Globus pallidus (tissue), 1 donor: ENCODE measurements at regions not wholly inside any gene's neighbourhood (a gene's known extent, or its start where the extent isn't known, plus 50 kb on each side); places are given as distances from the start of the nearest gene placed in this dataset.
"Not testable (repeated sequence)": the region's sequence is repeated elsewhere in the genome, so short reads cannot be mapped to it uniquely, and the experiment has no call there.

ENCODE experiments used
- DNase-seq: peaks from one replicate; pipeline ENCODE4 v3.0.0-alpha.2; 2015; ENCODE audit warnings: low spot score

GRCh38 chr3:118761291-118761606, 273.4 kb downstream of the IGSF11 start:
- DNase-seq, result no peak

- DNase-seq, result no peak
Measured at GRCh38 chr3:118765636-118766305, 268.9 kb downstream of the IGSF11 start.

GRCh38 chr3:118766306-118766669, 268.4 kb downstream of the IGSF11 start:
- DNase-seq, result no peak

- no peak for DNase-seq
Measured at GRCh38 chr3:118772036-118772435, 262.6 kb downstream of the IGSF11 start.

GRCh38 chr3:118772547-118773011, 262.1 kb downstream of the IGSF11 start:
- DNase-seq, result no peak

GRCh38 chr3:118775021-118775420, 259.6 kb downstream of the IGSF11 start:
- DNase-seq, result no peak

GRCh38 chr3:118778201-118778600, 256.4 kb downstream of the IGSF11 start:
- DNase-seq, result no peak

- no peak for DNase-seq
Measured at GRCh38 chr3:118781232-118781631, 253.4 kb downstream of the IGSF11 start.

- no peak for DNase-seq
Measured at GRCh38 chr3:118781839-118782238, 252.8 kb downstream of the IGSF11 start.

GRCh38 chr3:118782755-118783202, 251.9 kb downstream of the IGSF11 start:
- no peak for DNase-seq

- no peak for DNase-seq
Measured at GRCh38 chr3:118785415-118785814, 249.2 kb downstream of the IGSF11 start.

GRCh38 chr3:118791246-118791645, 243.4 kb downstream of the IGSF11 start:
- no peak for DNase-seq

GRCh38 chr3:118792191-118792590, 242.5 kb downstream of the IGSF11 start:
- no peak for DNase-seq

GRCh38 chr3:118793176-118793575, 241.5 kb downstream of the IGSF11 start:
- DNase-seq, result no peak

- no peak for DNase-seq
Measured at GRCh38 chr3:118799303-118799702, 235.3 kb downstream of the IGSF11 start.

- no peak for DNase-seq
Measured at GRCh38 chr3:118801899-118802298, 232.7 kb downstream of the IGSF11 start.

GRCh38 chr3:118802325-118803095, 232.1 kb downstream of the IGSF11 start:
- DNase-seq, result no peak

- no peak for DNase-seq
Measured at GRCh38 chr3:118803096-118803476, 231.6 kb downstream of the IGSF11 start.

GRCh38 chr3:118805007-118805406, 229.6 kb downstream of the IGSF11 start:
- no peak for DNase-seq

GRCh38 chr3:118806423-118806822, 228.2 kb downstream of the IGSF11 start:
- no peak for DNase-seq

- DNase-seq, result not testable (repeated sequence)
Measured at GRCh38 chr3:118807349-118807748, 227.3 kb downstream of the IGSF11 start.

- DNase-seq, result no peak
Measured at GRCh38 chr3:118808723-118809122, 225.9 kb downstream of the IGSF11 start.

GRCh38 chr3:118809696-118810498, 224.7 kb downstream of the IGSF11 start:
- no peak for DNase-seq
